GM23248 (cell line): ENCODE measurements at regions not wholly inside any gene's neighbourhood (a gene's known extent, or its start where the extent isn't known, plus 50 kb on each side); places are given as distances from the start of the nearest gene placed in this dataset.

Source experiments
- EZH2 ChIP-seq: fragments of 200-600 bp; sonication (generic); IDR thresholded peaks from 2 replicates; pipeline ENCODE4 v1.6.1; 2018; ENCODE audit warnings: antibody characterized with exemption, mild to moderate bottlenecking; ENCODE audit not compliant: insufficient read depth, poor library complexity, severe bottlenecking
- EZH2phosphoT487 ChIP-seq: fragments of 200-600 bp; sonication (generic); IDR thresholded peaks from 2 replicates; pipeline ENCODE4 v1.6.1; 2018; ENCODE audit warnings: antibody characterized with exemption, moderate library complexity, mild to moderate bottlenecking, low read depth; ENCODE audit not compliant: insufficient read depth

GRCh38 chr2:106314444-106314843 is 120.3 kb upstream of the UXS1 start:
- TF ChIP-seq EZH2 (no peak), EZH2phosphoT487 (no peak)
